ENCODE measurements at regions not wholly inside any gene's neighbourhood (a gene's known extent, or its start where the extent isn't known, plus 50 kb on each side); places are given as distances from the start of the nearest gene placed in this dataset.

GRCh38 chr4:115360431-115360830 is 247.0 kb upstream of the NDST4 start:
- TF ChIP-seq POLR2AphosphoS5 (IDR thresholded peaks at IDR 0.05) (no peak), CTCF (IDR thresholded peaks at IDR 0.05) (no peak), POLR2A (IDR thresholded peaks at IDR 0.05) (no peak)

All from transverse colon (tissue), 4 donors.